Thyroid gland (tissue), 4 donors: ENCODE measurements at regions not wholly inside any gene's neighbourhood (a gene's known extent, or its start where the extent isn't known, plus 50 kb on each side); places are given as distances from the start of the nearest gene placed in this dataset.
A peak's percentile ranks its signal among the peaks of the same experiment; 100 is the strongest.

ENCODE experiments used
- DNase-seq, 2 donors: peaks; one replicate each; pipeline ENCODE4 v3.0.0-alpha.2; 2019
- H3K27ac ChIP-seq, 3 donors: fragments of 200-600 bp; sonication (generic); 1 replicate in 2 of 3; 2 replicates in 1 of 3; pipeline ENCODE4 v1.5.1; 2016 to 2019; ENCODE audit warnings: mild to moderate bottlenecking in 1 of 3, moderate library complexity in 1 of 3
- H3K27me3 ChIP-seq: fragments of 200-600 bp; sonication (generic); one replicate; pipeline ENCODE4 v1.5.1; 2019
- H3K36me3 ChIP-seq, 2 donors: fragments of 200-600 bp; sonication (generic); one replicate each; pipeline ENCODE4 v1.5.1; 2016 to 2019
- H3K4me1 ChIP-seq, 2 donors: fragments of 200-600 bp; sonication (generic); one replicate each; pipeline ENCODE4 v1.5.1; 2017 to 2019
- H3K4me3 ChIP-seq, 3 donors: fragments of 200-600 bp; sonication (generic); replicated peaks in 1 of 3; 1 replicate in 2 of 3; 2 replicates in 1 of 3; pipeline ENCODE4 v1.5.1; 2016; ENCODE audit warnings: mild to moderate bottlenecking in 1 of 3
- H3K9me3 ChIP-seq: fragments of 200-600 bp; sonication (generic); one replicate; pipeline ENCODE4 v1.5.1; 2017
- CTCF ChIP-seq, 6 experiments: fragments of 200-600 bp in 3 of 6; fragments of 450-650 bp in 3 of 6; sonication (generic) in 3 of 6; IDR thresholded peaks; one replicate each; pipeline ENCODE4 v1.5.1; 2016 to 2019; ENCODE audit warnings: antibody characterized with exemption in 6 of 6, mild to moderate bottlenecking in 2 of 6, inconsistent platforms in 1 of 6, moderate library complexity in 1 of 6
- POLR2A ChIP-seq, 2 donors: fragments of 450-650 bp; IDR thresholded peaks; one replicate each; pipeline ENCODE4 v1.6.1; 2017; ENCODE audit warnings: antibody characterized with exemption in 2 of 2, mild to moderate bottlenecking in 2 of 2, moderate library complexity in 1 of 2
- WGBS, 2 donors: methylation state at CpG; one replicate each; pipeline ENCODE4 v1.1.5; 2017; 5-methylcytosine and 5-hydroxymethylcytosine counted together
- intact Hi-C: fragments of 100-400 bp; cut with DNase I; formaldehyde crosslinking; loops from one replicate; pipeline ENCODE4 v1.15.1; 2023

- Histone ChIP-seq H3K27me3 (no peaks in the 10 kb centered on the region), H3K36me3 (no peaks in the 10 kb centered on the region), H3K9me3 (no peaks in the 10 kb centered on the region), H3K4me1 (peaks cover 6 to 11% of the 10 kb centered on the region in 2 donors), H3K4me3 (no peak overlapping the region), H3K27ac (no peak overlapping the region)
- TF ChIP-seq POLR2A (IDR thresholded peaks at IDR 0.05) (no peak), CTCF (IDR thresholded peaks at IDR 0.05) (no peak)
- DNase-seq, result no peak
- intact Hi-C loops, result no loop called here
- WGBS, 2 donors, result 82 to 97% methylated on average over 1 of the region's 1 CpG
Measured at GRCh38 chr5:34548086-34548403, 108.1 kb upstream of the RAI14 start.

GRCh38 chr5:34550247-34550646 lies 105.9 kb upstream of the RAI14 start:
- DNase-seq, result no peak
- WGBS, 2 donors, result 94 to 95% methylated on average over 2 of the region's 2 CpGs
- no peak overlapping the region for H3K27ac ChIP-seq
- H3K4me3 ChIP-seq, result no peak overlapping the region
- peaks cover 6 to 11% of the 10 kb centered on the region in 2 donors for H3K4me1 ChIP-seq
- no peak for TF ChIP-seq CTCF (IDR thresholded peaks at IDR 0.05)
- no peak for TF ChIP-seq POLR2A (IDR thresholded peaks at IDR 0.05)
- no peaks in the 10 kb centered on the region for H3K36me3 ChIP-seq
- intact Hi-C loops, result no loop called here
- H3K27me3 ChIP-seq, result no peaks in the 10 kb centered on the region
- H3K9me3 ChIP-seq, result no peaks in the 10 kb centered on the region

- WGBS, 2 donors, result 29 to 30% methylated on average over 3 of the region's 3 CpGs
- no peaks in the 10 kb centered on the region for H3K27me3 ChIP-seq
- intact Hi-C loops, result no loop called here
- H3K36me3 ChIP-seq, result no peaks in the 10 kb centered on the region
- no peaks in the 10 kb centered on the region for H3K9me3 ChIP-seq
- no peak for DNase-seq
- no peak overlapping the region for H3K4me3 ChIP-seq
- H3K27ac ChIP-seq, result no peak overlapping the region
- TF ChIP-seq POLR2A (IDR thresholded peaks at IDR 0.05) (no peak), CTCF (IDR thresholded peaks at IDR 0.05) (no peak)
- peaks cover 6 to 11% of the 10 kb centered on the region in 2 donors for H3K4me1 ChIP-seq
Measured at GRCh38 chr5:34550964-34551363, 105.2 kb upstream of the RAI14 start.

- H3K4me1 ChIP-seq, result peaks cover 6 to 11% of the 10 kb centered on the region in 2 donors
- no peaks in the 10 kb centered on the region for H3K36me3 ChIP-seq
- no peaks in the 10 kb centered on the region for H3K27me3 ChIP-seq
- H3K4me3 ChIP-seq, result no peak overlapping the region
- no peak overlapping the region for H3K27ac ChIP-seq
- peak; percentile 44 to 72 for DNase-seq
- TF ChIP-seq CTCF (IDR thresholded peaks at IDR 0.05), result no peak
- TF ChIP-seq POLR2A (IDR thresholded peaks at IDR 0.05), result no peak
- no peaks in the 10 kb centered on the region for H3K9me3 ChIP-seq
- 64 to 66% methylated on average over 4 of the region's 4 CpGs for WGBS, 2 donors
- intact Hi-C loops, result no loop called here
Measured at GRCh38 chr5:34551911-34552433, 104.2 kb upstream of the RAI14 start.

- no peak overlapping the region for H3K27ac ChIP-seq
Measured at GRCh38 chr5:34552686-34553085, 103.4 kb upstream of the RAI14 start.

More at GRCh38 chr5:34552686-34553085, 103.4 kb upstream of the RAI14 start:
- WGBS, 2 donors, result 92 to 93% methylated on average over 3 of the region's 3 CpGs
- TF ChIP-seq CTCF (IDR thresholded peaks at IDR 0.05) (no peak), POLR2A (IDR thresholded peaks at IDR 0.05) (no peak)
- Histone ChIP-seq H3K4me3 (no peak overlapping the region), H3K9me3 (no peaks in the 10 kb centered on the region), H3K4me1 (peaks cover 6 to 11% of the 10 kb centered on the region in 2 donors), H3K36me3 (no peaks in the 10 kb centered on the region), H3K27me3 (no peaks in the 10 kb centered on the region)
- no peak for DNase-seq
- intact Hi-C loops, result no loop called here
